SJSA1 (cell line): ENCODE measurements at regions not wholly inside any gene's neighbourhood (a gene's known extent, or its start where the extent isn't known, plus 50 kb on each side); places are given as distances from the start of the nearest gene placed in this dataset.
A peak's percentile ranks its signal among the peaks of the same experiment; 100 is the strongest.

Source experiments
- DNase-seq, 2 experiments: peaks; one replicate each; pipeline ENCODE4 v3.0.0-alpha.2; 2015 to 2020; ENCODE audit warnings: low spot score in 2 of 2, low read depth in 1 of 2
- H3K27ac ChIP-seq: fragments of 250-450 bp; sonication (Bioruptor Pico); 2 replicates; pipeline ENCODE4 v1.5.1; 2020; ENCODE audit warnings: mild to moderate bottlenecking, moderate library complexity
- H3K27me3 ChIP-seq: fragments of 250-450 bp; sonication (Bioruptor Pico); replicated peaks from 2 replicates; pipeline ENCODE4 v1.5.1; 2020; ENCODE audit warnings: mild to moderate bottlenecking, moderate library complexity
- H3K36me3 ChIP-seq: fragments of 250-450 bp; sonication (Bioruptor Pico); 2 replicates; pipeline ENCODE4 v1.5.1; 2020; ENCODE audit warnings: mild to moderate bottlenecking
- H3K4me1 ChIP-seq: fragments of 250-450 bp; sonication (Bioruptor Pico); replicated peaks from 2 replicates; pipeline ENCODE4 v1.6.1; 2021; ENCODE audit warnings: mild to moderate bottlenecking
- H3K4me3 ChIP-seq: fragments of 250-450 bp; sonication (Bioruptor Pico); 2 replicates; pipeline ENCODE4 v1.5.1; 2020; ENCODE audit warnings: mild to moderate bottlenecking
- H3K9me3 ChIP-seq: fragments of 250-450 bp; sonication (Bioruptor Pico); replicated peaks from 2 replicates; pipeline ENCODE4 v1.5.1; 2020; ENCODE audit warnings: mild to moderate bottlenecking

DNA sequence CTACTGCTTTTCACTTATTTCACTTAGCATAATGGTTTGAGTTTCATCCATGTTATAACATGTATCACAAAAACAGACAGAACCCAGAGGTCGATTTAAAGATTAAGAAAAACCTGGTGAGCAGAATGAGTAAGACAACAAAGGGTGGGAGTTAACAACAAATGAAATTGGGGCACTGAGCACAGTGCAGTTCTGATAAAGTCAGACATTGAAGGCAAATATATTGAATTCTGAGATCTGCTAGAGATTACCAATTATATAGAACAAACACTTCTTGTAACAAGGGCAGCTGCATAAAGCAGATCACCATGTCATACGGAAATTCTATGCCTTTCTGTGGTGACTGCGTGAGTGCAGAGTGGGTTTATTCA, 517.3 kb upstream of the RORB start:
- DNase-seq: no peak

DNA sequence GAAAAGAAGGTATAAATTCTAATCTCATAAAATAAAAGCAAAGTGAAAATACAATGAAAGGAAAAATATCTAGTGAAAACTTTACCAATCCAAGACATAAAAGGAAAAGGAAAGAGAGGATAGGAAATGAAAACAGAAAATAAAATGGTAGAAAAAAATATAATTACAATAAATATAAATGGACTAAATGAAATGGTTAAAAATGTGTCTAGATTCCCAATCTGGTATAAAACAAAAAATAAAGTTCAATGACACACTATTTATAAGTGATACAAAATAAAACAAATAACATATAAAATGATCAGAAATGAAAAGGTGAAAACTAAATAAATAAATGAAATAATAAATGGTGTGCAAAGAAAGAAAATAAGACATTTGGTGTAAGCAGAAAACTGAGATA, 516.4 kb upstream of the RORB start:
- Histone ChIP-seq H3K9me3 (no peaks in the 10 kb centered on the region), H3K27ac (no peak overlapping the region), H3K4me1 (no peaks in the 10 kb centered on the region), H3K27me3 (no peaks in the 10 kb centered on the region), H3K4me3 (no peak overlapping the region), H3K36me3 (no peaks in the 10 kb centered on the region)
- no peak for DNase-seq

More for the DNA sequence above, 517.3 kb upstream of the RORB start:
- Histone ChIP-seq H3K27ac (no peak overlapping the region), H3K27me3 (no peaks in the 10 kb centered on the region), H3K36me3 (no peaks in the 10 kb centered on the region), H3K4me3 (no peak overlapping the region), H3K4me1 (no peaks in the 10 kb centered on the region), H3K9me3 (no peaks in the 10 kb centered on the region)

DNA sequence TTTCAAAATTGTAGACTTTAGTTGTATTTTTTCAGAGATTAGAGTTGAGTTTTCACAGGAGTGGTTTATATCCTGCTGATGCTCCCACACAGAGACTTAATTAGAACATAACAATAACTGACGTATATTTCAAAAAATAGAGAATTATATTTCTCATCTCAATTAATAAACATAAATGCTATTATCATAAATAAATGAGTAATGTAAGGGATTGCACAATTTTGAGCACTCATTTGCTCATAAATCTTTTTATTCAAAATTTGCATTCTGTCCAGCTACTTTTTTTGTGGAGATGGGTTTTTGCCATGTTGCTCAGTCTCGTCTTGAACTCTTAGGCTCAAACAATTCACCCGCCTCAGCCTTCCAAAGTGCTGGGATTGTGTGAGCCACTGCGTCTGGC, 515.7 kb upstream of the RORB start:
- H3K9me3 ChIP-seq: no peaks in the 10 kb centered on the region
- no peak overlapping the region for H3K27ac ChIP-seq
- no peaks in the 10 kb centered on the region for H3K36me3 ChIP-seq
- no peak for DNase-seq
- H3K27me3 ChIP-seq: no peaks in the 10 kb centered on the region
- no peaks in the 10 kb centered on the region for H3K4me1 ChIP-seq
- no peak overlapping the region for H3K4me3 ChIP-seq

DNA sequence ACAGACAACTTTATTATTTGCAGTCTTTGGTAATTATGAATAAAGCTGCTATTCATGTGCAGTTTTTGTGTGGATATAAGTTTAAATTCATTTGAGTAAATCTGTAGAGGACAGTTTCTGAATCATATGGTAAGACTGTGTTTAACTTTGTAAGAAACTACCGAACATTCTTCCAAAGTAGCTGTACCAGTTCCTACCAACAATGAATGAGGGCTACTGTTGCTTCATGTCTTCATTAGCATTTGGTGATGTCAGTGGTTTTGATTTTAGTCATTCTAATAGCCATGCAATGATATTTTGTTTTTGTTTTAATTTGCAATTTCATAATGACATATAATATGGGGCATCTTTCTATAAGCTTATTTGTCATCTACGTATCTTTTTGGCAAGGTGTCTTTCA, 501.3 kb upstream of the RORB start:
- no peak overlapping the region for H3K4me3 ChIP-seq
- H3K9me3 ChIP-seq: no peaks in the 10 kb centered on the region
- no peak overlapping the region for H3K27ac ChIP-seq
- no peaks in the 10 kb centered on the region for H3K4me1 ChIP-seq
- no peaks in the 10 kb centered on the region for H3K27me3 ChIP-seq
- H3K36me3 ChIP-seq: no peaks in the 10 kb centered on the region
- no peak for DNase-seq

DNA sequence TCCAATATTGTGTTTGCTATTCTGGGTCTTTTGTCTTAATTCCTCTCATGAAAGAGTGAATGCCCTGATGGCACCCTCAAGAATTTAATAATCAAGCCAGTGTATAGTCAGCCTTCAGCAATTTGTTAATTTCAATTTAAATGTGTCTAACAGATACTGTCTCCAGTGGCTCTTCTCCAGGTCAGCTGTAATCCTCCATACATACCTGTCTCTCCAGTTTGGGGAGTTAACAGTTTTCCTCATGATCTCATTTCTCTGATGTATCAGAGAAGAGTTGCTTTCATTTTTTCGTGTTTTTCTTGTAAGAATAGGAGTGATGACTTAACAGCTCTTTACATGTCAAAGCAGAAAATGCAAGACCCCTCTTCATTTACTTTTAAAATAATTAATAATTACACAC, 500.3 kb upstream of the RORB start:
- H3K36me3 ChIP-seq: no peaks in the 10 kb centered on the region
- DNase-seq: no peak

DNA sequence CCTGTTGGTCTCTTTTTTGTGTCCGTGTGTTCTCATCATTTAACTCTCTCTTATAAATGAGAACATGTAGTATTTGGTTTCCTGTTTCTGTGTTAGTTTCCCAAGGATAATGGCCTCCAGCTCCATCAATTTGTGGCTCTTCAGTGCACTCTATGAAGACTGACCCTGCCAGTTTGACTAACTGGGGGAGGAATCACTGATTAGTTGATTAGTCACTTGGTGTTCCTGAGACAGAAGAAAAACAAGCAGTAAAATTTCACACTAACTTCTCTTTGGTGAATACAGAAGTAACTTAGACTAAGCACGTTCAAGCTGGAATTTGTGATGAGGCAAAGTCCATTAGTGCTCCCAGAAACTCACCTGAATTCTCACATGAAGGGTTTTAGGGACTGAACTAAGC, 495.8 kb upstream of the RORB start:
- no peaks in the 10 kb centered on the region for H3K27me3 ChIP-seq
- H3K36me3 ChIP-seq: no peaks in the 10 kb centered on the region
- no peak overlapping the region for H3K27ac ChIP-seq
- no peak overlapping the region for H3K4me3 ChIP-seq
- H3K4me1 ChIP-seq: no peaks in the 10 kb centered on the region
- H3K9me3 ChIP-seq: no peaks in the 10 kb centered on the region
- DNase-seq: no peak

More for the DNA sequence above, 500.3 kb upstream of the RORB start:
- no peak overlapping the region for H3K4me3 ChIP-seq
- no peaks in the 10 kb centered on the region for H3K27me3 ChIP-seq
- no peaks in the 10 kb centered on the region for H3K9me3 ChIP-seq
- no peak overlapping the region for H3K27ac ChIP-seq
- no peaks in the 10 kb centered on the region for H3K4me1 ChIP-seq

DNA sequence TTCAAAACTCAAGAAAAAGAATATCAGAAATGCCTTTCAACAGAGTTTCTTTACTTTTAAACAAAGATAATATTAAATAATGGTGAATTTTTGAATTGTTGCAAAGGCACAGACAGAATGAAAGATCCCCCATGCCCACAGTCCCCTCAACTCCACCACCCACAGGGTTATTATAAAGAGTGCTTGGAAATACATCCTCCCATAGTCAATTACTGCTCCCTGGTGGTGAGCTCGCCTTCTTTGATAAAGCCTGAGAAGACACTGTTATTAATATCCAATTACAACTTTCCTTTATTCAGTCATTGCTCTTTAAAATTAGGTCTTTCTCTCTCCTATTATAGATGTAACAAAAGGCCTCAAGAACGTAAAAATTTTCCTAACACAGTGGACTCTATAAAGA, 490.2 kb upstream of the RORB start:
- Histone ChIP-seq H3K36me3 (no peaks in the 10 kb centered on the region), H3K27ac (no peak overlapping the region), H3K4me3 (no peak overlapping the region), H3K4me1 (no peaks in the 10 kb centered on the region), H3K9me3 (no peaks in the 10 kb centered on the region), H3K27me3 (no peaks in the 10 kb centered on the region)
- DNase-seq: no peak

DNA sequence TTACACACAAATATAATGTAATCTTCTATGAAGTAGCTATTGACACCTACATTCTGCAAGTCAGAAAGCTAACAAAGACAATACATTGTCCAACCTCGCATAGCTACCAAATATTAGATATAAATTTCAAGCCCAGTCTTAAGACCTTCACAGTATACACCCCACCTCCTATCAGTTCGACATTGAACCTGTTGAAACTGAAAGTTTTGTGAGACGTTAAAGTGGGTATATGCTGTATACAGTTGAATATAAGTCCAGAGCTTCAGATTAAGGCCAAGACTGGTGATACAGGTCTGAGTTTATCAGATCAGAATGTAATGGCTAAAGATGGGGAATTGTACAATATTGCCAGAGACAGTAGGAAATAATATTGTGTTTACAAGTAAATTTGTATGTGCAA, 489.3 kb upstream of the RORB start:
- H3K27ac ChIP-seq: no peak overlapping the region

DNA sequence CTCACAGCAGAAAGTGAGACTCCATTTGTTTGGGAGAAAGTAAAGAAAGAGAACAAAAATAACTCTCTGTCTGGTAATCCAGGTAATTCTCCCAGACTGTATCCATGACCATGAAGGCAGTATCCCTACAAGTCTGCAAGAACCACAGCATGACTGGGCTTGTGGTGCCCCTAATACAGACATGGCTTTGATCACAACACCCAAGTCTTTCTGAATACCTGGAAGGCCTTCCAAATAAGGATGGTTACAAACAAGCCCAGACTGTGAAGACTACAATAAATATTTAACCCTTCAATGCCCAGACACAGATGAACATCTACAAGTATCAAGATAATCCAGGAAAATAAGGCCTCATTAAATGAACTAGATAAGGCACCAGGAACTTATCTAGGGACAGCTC, 481.1 kb upstream of the RORB start:
- no peaks in the 10 kb centered on the region for H3K36me3 ChIP-seq
- no peak overlapping the region for H3K27ac ChIP-seq
- no peaks in the 10 kb centered on the region for H3K4me1 ChIP-seq
- H3K9me3 ChIP-seq: no peaks in the 10 kb centered on the region
- H3K27me3 ChIP-seq: no peaks in the 10 kb centered on the region
- no peak overlapping the region for H3K4me3 ChIP-seq
- no peak for DNase-seq

More for the DNA sequence above, 489.3 kb upstream of the RORB start:
- H3K27me3 ChIP-seq: no peaks in the 10 kb centered on the region
- DNase-seq: no peak
- H3K4me1 ChIP-seq: no peaks in the 10 kb centered on the region
- no peaks in the 10 kb centered on the region for H3K36me3 ChIP-seq
- H3K9me3 ChIP-seq: no peaks in the 10 kb centered on the region
- no peak overlapping the region for H3K4me3 ChIP-seq

DNA sequence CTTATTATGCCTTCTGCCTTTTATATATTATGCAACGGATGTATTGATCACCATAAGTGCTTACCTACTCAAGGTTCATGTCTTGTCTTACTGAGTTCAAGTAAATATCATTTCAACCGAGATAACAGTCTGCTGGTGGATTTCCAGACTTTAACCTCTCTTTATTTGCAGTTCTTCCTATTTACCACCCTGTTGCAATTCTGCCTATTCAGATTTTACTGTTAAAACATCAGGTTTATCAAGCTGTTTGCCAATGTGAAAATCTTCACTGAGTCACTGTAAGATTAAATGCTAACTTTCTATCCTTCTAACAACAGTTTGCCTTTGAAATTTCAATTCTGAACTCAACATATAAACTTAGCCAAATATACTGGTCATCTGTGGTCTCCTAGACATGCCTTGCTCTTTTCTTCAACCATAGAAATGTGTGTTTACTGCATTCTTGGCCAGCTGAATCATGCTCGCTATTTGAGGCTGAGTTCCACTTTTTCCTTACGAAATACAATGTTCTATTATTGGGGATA, 471.7 kb upstream of the RORB start:
- peak in 1 of 2 experiments; percentile 67 for DNase-seq
- no peak overlapping the region for H3K4me3 ChIP-seq

DNA sequence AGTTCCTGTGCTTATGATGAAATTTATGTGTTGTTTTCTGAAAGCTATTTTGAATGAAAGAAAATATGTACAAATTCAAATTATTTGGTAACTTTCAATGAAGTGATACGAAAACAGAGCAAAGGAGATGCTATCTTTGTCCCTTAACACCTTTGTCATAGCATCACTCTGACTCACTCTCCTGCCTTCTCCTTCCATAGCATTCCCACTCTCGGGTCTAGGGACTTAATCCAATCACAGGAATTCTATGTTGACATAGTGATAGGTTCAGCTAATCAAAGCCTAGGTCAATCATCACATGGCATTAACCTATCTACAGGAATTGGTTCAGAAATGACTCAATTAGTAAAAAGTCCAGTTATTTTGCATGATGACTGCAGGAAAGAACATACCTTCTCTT, 464.7 kb upstream of the RORB start:
- Histone ChIP-seq H3K9me3 (no peaks in the 10 kb centered on the region), H3K36me3 (no peaks in the 10 kb centered on the region), H3K4me3 (no peak overlapping the region), H3K27ac (no peak overlapping the region), H3K4me1 (no peaks in the 10 kb centered on the region), H3K27me3 (no peaks in the 10 kb centered on the region)
- DNase-seq: no peak

More for the DNA sequence above, 471.7 kb upstream of the RORB start:
- Histone ChIP-seq H3K9me3 (no peaks in the 10 kb centered on the region), H3K36me3 (no peaks in the 10 kb centered on the region), H3K27ac (peak overlapping the region; percentile 54), H3K27me3 (no peaks in the 10 kb centered on the region), H3K4me1 (peaks cover 5% of the 10 kb centered on the region)

DNA sequence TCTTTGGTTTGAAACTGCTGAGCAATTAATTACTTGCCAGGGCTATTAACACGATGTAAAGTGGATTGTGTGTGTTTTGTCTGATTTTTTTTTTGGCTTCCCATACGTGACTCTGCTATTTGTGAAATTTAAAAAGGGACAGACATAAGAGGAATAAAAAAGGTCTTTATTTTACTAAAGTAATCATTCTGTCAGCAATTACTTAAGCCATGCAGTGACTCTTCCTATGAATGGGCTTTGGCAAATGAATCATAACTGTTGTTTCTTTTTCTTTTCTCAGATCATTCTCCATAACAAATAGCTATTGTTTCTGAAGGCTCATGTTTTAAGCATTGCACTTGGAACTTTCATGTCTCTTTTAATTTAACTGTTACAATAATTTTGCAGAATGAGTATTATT, 461.3 kb upstream of the RORB start:
- Histone ChIP-seq H3K4me3 (no peak overlapping the region), H3K4me1 (no peaks in the 10 kb centered on the region), H3K36me3 (no peaks in the 10 kb centered on the region), H3K9me3 (no peaks in the 10 kb centered on the region), H3K27ac (no peak overlapping the region), H3K27me3 (no peaks in the 10 kb centered on the region)
- DNase-seq: peak in 1 of 2 experiments; percentile 11

DNA sequence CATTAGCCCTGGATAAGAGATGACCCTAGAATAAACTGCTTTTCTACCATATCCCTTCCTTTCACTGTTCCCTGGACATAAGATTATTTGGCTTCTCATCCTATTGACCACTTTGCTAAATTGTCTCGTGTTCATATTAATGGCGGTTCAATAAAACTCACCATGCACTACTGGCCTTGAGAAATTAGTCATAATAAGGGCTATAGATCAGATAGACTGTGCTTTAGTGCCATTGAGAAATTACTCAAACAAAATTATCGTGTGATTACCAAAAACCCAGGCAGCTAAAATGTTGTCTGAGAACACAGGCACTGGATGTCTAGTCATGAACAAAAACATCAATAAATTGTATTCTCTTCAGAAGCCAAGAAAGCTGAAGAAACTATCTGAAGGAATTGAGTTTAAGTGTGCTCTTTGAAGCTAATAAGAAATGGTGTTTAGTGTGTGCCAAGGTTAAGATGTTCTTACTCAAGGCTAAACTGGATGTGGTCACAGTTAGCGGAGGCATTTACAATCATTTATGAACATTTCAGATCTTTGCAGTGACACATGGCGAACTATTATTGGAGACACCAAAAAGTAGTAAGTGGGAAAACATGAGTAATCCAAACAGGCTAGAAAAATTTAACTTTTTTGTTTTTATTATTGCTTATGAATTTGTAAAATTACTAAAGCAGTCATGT, 460.4 kb upstream of the RORB start:
- Histone ChIP-seq H3K9me3 (no peaks in the 10 kb centered on the region), H3K27me3 (no peaks in the 10 kb centered on the region), H3K4me1 (no peaks in the 10 kb centered on the region), H3K36me3 (no peaks in the 10 kb centered on the region), H3K4me3 (no peak overlapping the region), H3K27ac (no peak overlapping the region)
- DNase-seq: no peak

DNA sequence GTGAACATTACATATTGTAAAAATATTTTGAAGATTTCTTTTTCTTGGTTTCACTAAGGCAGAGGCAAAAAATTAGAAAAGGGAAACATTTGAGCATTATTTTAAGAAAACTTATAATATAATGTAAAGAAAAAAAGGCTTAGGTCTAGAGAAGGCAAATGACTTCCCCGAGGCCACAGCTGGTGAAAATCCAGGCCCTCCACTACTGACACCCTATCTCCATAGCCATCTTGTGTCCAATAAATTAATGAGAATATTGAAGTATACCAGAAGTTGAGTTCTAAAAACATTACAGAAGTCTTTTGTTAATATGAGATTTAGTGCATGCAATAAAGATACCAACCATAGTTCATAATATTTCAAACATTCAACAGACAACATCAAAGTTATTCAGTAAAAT, 459.9 kb upstream of the RORB start:
- Histone ChIP-seq H3K27me3 (no peaks in the 10 kb centered on the region), H3K9me3 (no peaks in the 10 kb centered on the region), H3K4me1 (no peaks in the 10 kb centered on the region), H3K4me3 (no peak overlapping the region), H3K27ac (no peak overlapping the region), H3K36me3 (no peaks in the 10 kb centered on the region)
- DNase-seq: no peak

DNA sequence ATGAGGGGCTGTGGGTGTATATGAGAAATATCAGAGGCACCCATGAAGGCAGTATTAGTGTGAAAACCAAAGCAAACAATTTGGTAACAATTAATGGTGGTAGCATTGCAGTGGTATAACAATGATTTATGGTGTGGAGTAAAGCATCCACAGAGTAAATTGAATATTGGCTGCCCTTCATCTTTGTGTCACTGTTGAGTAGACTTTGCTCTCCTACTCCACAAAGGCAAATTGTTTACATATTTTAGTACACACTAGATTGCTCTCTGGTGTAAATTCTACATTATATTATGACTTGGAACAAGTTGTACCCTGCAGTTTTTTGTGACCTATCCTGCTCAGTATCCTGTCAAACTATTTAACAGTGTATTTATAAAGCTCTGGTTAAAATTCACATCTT, 455.5 kb upstream of the RORB start:
- Histone ChIP-seq H3K27me3 (no peaks in the 10 kb centered on the region), H3K4me3 (no peak overlapping the region), H3K27ac (no peak overlapping the region), H3K36me3 (no peaks in the 10 kb centered on the region), H3K9me3 (no peaks in the 10 kb centered on the region), H3K4me1 (no peaks in the 10 kb centered on the region)
- DNase-seq: no peak
